NCI-H460 (cell line): ENCODE measurements at regions not wholly inside any gene's neighbourhood (a gene's known extent, or its start where the extent isn't known, plus 50 kb on each side); places are given as distances from the start of the nearest gene placed in this dataset.

ENCODE experiments used
- DNase-seq: peaks from one replicate; pipeline ENCODE4 v3.0.0-alpha.2; 2016; ENCODE audit warnings: low read depth; ENCODE audit errors: extremely low read depth

DNA sequence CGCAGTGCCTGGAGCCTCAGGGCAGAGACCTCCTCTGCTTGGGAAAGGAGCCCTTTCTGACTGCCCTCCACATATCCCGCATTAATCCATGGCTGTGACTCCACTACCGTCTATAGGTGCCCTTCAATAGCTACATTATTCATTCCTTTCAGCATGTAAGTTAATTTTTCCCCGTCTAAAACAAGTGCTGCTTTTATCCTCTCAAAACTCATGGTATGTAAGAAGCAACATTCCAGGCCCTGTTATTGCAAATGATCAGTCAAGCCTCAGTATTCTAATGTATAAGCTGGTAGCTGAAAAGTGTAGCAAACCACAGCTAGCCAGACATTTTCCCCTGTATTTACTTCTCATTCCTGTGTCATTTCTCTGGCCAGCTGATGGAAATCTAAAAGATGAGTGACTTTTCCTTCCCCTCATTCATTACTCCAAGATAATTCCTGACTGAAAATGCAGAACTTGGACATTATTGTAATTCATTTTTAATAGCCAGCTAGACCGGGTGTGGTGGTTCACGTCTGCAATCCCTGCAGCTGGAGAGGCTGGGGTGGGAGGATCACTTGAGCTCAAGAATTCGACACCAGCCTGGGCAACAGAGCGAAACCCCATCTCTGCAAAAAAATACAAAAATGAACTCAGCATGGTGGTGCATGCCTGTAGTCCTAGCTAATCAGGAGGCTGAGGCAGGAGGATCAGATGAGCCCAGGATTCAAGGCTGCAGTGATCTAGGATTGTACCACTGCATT is 88.5 kb upstream of the SOD1 start:
- no peak for DNase-seq

DNA sequence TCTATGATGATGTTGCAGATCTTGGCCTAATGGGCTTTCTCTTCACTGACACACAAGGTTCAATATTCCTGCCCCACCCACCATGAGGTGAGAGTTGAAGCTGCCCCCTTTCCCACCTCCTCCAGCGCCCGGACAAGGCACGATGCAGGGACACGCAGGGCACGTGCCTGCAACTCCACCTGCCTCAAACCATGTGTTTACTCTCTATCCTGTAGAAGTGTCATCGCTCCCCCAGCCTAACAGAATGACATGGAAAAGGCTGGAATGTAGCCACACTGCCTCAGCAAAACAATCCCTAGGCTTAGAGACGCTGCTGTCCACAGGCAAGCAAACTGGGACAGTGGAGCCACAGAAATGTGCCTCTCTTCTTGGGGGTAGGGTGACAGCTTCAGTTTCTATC is 92.9 kb upstream of the SOD1 start:
- DNase-seq, result no peak

DNA sequence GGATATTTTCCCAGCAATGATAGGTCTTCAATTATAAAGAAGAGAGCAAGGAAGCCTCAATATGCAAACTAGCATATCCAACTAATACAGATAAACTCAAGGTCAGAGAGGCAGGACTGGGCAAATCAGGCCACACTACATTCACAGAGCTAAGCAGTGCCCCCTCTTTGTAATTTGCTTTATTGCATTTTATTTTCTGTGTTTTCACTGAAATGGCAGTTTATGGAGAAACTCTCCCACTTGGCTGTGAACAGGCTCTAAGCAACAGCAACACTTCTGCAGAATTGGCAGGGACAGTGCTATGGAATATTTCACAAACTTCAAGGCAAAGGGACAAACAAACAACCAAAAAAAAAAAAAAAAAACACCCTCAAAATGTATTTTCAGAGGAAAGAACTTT is 93.4 kb upstream of the SOD1 start:
- DNase-seq, result no peak

DNA sequence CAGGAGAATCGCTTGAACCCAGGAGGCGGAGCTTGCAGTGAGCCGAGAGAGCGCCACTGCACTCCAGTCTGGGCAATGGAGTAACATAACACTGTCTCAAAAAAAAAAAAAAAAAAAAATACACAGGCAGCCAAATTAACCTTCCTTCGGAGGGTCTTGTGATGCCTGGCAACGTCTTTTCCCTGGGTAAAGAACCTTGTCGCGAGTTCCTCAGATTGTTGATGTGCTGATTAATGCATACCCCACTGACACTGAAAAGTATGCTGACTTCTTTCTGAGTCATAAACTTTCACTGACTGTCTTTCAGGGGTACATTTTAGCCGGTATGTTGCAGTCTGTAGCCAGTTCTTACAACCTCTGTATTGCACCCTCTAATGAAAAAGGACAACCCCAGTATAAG is 95.1 kb upstream of the SOD1 start:
- DNase-seq, result no peak

DNA sequence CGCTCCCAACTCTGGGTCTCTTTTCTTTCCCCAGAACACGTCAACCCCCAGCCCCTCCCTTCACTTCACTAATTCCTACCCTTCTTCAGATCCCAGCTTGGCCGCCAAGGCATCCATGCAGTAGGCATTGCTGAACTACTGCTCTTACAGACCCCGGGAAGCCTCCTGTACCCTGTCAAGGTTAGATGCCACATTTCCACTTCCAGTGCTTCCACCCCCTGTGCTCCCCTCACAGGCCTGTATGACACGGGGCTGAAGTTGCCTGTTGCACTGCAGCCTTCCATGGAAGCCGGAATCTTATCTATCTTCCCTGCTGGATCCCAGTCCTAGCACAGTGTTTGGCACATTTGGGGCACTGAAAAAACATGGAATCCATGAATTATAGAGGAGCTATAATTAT is 99.0 kb upstream of the SOD1 start:
- DNase-seq, result no peak

DNA sequence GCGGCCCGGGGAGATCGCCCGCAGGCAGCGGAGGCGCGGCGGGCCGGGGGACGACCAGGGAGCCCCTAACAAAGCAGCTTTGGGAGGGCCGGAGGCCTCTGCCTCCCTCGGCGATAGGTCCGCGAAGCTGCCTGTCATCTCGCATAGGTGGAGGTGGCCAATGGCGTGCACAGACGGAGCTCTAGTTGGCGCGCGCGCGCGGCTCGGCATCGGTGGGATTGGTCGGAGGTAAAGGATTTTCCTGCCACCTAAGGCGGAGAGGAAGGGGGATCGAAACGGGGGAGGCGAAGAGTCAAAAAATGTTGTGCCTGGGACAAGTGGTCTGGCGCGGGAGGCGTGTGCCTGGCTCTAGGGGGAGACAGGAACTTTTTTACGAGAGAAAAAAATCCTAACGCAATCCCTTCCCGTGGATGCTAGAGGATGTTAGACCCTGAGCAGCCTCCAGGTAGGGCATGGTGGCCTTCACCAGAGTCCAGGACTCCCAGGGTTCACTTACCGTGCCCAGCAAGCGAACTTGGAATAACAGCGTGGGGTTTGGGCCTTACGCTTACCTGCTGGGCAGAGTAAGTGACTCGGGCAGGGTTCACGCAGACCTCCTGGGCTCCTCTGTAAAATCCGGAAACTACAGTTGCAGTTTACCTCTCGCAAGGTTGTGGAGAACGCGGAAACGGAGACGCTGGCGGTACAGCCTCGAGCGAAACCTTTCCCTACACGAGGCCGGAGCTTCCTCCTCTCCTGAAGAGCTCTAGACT is 99.9 kb upstream of the SOD1 start:
- peak; percentile 85 for DNase-seq

DNA sequence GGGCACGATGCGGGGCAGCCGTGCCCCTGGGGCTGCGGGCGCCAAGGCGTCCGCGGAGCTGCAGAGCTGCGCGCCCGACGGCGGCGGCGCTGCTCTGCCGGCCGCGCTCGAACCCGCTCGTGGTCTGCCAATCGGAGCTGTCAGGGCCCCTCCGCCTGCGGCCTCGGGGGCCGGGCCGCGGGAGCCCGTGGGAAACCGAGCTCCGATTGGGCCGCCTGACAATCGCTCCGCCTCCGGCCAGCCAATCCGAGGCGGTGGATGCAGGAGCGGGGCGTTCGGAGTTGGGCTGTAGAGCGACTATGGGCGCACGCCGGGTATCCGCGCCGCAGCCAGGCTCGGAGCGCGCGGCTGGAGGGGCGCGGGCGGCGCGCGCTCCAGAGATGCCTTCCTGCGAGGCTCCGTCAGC is 100.5 kb upstream of the SOD1 start:
- peak; percentile 87 for DNase-seq

DNA sequence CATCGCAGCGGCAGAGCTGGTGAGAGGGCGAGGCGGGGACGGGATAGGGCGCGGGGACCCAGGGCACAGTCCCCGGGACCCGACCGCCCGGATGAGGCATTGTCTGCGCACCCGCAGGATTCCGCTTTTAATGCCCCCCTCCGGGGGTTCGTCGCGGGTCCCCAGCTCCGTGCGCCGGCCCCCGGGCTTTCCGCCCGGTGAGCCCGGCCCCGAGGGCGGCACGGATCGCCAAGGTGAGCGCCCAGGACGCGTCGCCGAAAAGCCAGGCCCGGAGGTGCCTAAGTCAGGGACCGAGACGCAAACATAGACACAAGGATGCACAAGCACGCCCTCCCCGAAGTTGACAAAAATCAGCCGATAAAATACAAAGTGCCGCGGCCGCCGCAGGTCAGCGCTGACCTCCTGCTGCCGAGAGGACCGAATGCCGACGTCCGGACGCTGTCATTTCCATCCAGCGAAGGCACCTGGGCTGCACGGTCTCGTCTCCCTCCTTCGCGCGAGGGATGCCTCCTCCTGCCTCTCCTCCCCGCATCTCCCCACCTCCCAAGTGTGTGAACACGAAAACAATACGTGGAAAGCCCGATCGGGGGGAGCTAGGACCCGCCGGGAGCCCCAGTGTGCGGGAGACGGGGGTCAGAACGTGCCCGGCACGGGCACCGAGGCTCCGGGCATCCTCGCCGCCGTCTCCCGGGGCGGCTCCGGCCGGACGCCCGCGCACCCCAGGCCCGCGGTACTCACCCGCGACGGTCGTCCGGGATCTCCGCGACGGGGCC is 101.1 kb upstream of the SOD1 start:
- no peak for DNase-seq

DNA sequence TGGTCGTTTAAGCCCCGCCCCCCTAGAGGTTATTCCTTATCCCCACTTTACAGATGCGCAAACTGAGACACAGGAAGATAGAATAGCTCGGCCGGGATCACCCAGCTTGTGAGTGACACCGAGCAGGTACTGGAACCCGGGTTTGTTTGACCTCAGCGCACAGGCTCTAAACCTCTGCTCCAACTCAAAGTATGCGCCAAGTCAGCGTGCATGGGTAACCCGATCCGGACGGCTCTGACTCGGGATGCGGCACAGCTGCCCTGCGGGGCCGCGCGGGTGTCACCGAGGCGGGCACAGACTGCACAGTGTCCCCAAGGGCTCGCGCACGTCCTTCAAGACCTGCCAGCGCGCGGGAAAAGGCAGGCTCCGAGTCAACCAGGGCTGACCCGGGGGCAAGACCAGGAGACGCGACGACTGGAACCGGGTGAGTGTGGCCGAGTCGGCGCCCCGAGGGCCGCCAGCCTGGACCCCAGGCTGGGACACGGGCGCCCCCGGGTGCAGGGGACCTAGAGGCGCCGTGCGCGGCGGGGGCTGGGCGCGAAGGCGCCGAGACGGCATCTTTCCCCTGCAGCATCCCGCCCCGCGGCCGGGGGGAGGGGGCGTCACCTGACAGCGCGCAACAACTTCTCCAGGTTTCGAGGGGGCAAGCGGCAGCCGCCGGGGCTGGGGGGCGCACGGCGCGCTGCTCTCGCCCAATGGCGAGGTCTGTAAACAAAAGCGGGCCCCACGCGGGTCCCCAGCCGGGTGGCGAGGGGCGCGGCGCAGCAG is 101.9 kb upstream of the SOD1 start:
- no peak for DNase-seq

DNA sequence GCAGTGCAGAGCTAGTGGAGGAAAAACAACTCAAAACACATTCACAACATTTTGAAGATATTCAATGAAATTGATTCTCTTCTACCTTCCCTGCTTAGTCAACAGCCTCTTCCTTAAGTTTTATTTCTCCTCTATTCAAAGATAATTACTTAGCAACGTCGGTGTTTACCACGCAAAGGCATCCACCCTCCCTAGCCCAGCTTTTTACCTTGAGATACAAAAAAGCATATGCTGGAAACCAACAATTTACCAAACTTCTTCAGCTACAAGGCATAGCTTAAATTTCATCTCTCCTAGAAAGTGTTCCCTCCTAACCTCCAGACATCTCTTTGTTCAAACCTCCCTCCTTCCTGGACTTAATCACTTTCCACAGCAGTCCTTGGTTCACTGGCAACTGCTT is 102.8 kb upstream of the SOD1 start:
- DNase-seq, result no peak

DNA sequence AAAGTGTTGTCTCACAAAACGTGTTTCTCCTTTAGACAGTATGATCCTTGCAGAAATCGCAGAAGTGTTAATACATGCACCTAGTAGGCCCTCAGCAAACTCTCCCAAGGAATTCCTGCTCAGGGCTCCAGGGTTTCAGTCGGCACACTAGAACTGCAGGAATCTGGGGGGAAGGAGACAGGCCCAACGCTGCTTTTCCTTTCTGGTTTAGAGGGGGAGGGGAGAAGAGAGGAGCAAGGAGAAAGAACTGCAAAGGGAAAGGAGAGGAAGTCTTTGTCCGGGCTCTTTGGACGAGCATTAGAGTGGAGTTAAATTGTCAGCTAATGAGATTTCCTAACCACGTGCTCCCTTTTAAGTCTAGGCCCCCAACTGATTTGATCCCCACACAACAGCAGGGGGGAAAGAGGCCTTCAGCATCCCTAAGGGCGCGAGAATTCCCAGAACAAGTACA is 103.7 kb upstream of the SOD1 start:
- DNase-seq, result no peak

DNA sequence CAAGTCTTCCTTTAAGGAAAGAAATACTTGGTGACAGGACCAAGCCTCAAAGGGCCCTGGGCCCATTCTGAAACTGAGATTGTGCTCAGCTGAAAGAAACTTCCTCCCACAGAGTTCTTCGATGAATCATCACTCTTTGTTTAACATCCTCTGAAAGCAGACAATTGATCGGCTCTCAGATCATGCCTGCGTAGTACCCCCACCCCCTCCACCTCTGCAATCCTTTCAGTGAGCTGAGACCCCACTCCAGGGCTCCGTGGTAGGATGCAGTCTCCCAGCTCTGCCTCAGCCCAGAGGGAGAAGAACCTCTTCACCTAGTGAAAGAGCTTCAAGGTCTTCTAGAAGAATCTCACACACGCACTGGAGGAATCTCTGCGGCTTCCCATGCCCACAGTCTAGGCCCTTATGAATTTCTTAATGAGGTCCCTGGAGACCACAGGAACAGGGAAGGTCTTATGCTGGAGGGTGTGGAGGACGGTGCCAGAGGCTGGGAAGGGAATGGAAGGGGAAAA is 104.9 kb upstream of the SOD1 start:
- DNase-seq, result no peak

DNA sequence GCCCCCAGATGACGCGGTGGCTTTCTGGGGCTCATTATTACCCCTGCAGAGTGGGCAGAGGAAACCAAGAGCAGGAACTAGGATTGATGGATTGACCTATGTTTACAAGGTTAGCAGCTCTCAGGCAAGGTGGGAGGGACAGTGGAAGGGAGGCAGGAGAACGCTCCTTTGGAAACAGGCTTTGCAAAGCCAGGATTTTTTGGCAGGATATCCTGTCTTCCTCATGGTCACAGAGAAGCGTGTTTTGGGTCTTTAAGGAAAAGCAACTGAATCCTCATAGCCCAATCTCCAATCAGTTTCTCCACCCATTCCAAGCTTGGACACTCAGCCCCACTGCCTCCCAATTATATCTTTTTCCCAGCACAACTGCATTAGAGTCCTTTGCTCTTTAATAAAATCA is 105.6 kb upstream of the SOD1 start:
- DNase-seq, result no peak

DNA sequence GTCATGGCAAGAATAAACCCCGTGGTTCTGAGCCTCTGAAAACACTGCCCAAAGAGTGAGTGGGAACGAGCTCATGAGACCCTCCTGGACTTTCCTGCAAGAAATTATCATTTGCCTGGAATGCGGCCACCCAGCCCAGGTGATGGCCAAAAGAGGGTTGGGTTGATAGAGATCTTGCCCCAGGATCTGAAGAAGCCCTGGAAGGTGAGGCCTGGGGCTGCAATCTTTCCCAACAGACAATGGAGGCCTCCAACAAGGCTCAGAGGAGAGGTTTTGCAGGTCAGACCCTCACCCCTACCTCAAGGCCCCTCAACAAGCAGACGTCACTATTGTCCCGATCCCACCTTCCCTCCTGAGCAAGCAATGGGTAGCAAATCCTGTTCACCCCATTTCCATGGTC is 106.0 kb upstream of the SOD1 start:
- no peak for DNase-seq

DNA sequence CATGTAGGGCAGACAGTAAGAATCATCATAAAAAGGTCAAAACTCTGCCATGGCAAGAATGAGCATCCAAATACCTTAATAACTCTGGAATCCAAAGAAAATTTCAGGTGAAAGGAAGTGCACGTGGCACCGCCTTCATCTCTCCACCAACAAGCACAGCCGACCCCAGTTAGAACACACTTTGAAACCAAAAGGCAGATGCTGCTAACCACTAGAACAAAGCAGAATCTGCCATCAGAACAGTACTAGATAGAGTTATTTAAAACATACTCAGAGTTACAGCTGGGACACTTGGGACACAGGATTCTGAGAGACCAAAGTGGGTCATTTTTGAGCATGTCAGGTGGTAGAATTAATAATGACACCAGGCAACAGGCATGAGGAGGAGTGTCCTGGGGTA is 106.7 kb upstream of the SOD1 start:
- DNase-seq, result no peak

DNA sequence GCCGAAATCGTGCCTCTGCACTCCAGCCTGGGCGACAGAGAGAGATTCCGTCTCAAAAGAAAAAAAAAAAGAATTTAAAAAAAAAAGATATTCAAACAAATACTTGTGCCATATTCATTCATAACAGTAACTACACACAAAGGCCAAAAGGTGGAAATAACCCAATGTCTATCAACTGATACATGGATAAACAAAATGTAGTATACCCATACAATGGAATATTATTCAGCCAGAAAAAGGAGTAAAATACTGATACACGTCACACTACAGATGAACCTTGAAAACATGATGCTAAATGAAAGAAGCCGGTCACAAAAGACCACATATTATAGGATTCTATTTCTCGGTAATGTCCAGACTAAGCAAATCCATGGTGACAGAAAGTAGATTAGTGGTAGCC is 109.4 kb upstream of the SOD1 start:
- no peak for DNase-seq

DNA sequence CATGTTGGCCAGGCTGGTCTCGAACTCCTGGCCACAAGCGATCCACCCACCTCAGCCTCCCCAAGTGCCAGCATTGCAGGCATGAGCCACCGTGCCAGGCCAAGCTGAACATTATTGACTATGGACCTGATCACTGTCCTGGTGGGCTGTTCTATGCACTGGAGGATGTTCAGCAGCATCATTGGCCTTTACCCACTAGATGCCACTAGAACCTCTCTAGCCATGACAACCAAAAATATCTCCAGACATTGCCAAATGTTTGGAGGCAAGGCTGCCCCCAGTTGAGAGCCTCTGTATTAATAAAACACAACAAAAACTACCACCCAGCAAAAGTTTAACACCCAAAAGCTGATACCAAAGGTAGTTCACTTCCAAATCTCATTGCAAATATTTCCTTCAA is 110.8 kb upstream of the SOD1 start:
- no peak for DNase-seq

DNA sequence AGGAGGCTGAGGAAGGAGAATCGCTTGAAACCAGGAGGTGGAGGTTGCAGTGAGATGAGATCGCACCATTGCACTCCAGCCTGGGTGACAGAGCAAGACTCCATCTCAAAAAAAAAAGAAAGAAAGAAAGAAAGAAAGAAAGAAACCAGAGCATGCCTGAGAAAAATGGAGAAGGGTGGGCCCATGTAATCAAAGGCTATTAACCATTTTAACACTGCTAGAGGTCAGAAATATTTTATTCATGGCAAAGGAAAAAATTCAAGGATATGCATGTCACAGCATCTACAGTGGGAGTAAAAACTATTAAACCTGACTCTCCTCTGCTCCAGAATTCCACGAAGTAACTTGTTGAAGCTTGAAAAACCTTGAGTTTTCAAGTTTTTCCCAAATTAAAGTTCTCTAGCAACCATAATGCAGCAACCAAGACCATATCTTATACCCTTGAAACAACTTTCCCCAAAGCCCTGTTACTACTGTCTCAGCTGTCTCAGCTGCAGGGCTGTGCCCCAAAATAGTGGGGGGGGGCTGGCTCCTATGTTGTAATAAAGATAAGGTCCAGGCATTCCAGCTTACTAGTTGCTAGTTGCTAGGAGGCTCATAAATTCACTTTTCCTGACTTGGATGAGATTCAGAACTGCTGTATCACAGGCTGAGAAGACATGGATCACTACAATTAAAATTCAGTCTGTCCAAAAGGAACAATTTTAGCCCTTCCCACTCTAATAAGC is 112.9 kb upstream of the SOD1 start:
- no peak for DNase-seq

DNA sequence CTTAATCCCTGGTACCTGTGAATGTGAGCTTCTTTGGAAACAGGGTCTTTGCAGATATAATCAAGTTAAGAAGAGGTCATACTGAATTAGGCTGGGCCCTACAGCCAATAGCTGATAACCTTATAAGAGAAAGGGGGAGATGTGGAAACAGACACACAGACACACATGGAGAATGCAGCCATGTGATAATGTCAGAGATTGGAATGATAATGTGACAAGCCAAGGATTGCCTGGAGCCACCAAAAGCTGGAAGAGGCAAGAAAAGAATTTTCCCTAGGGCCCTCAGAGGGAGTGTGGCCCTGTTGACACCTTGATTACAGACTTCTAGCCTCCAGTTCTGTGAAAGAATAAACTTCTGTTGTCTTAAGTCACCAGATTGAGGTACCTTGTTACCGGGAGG is 114.5 kb upstream of the SOD1 start:
- DNase-seq, result no peak

DNA sequence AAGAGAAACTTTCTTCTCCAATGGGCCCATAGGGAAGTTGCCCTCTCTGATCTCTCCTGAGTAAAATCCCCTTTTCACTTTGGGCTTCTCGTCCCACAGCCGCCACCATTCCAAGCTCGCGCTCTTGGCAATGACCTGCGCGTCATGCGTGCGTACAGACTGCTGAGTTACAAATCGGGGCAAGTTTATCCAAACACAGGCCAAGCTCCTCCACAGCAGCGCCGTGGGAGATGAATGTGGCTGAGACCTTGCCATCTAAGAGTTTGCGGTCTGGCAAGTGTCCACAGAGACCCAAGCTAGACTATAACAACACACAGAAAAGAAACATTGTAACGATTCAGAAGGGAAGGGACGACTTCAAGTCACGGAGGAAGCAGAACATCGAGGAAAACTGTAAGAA is 116.3 kb upstream of the SOD1 start:
- no peak for DNase-seq
